OCI-LY3 (cell line): ENCODE measurements at regions not wholly inside any gene's neighbourhood (a gene's known extent, or its start where the extent isn't known, plus 50 kb on each side); places are given as distances from the start of the nearest gene placed in this dataset.

Source experiments
- H2AFZ ChIP-seq: fragments of 200-600, 300-600 bp; shearing (Covaris generic); 2 replicates; pipeline ENCODE4 v1.6.0; 2014; ENCODE audit warnings: antibody characterized with exemption, low read depth, low read length
- H3K27ac ChIP-seq: fragments of 200-600, 300-600 bp; sonication (generic); 2 replicates; pipeline ENCODE4 v1.5.1; 2014; ENCODE audit warnings: mild to moderate bottlenecking, low read length, moderate library complexity, mixed read lengths
- H3K27me3 ChIP-seq: fragments of 200-600, 300-600 bp; sonication (generic); 2 replicates; pipeline ENCODE4 v1.6.1; 2014; ENCODE audit warnings: low read depth, low read length, mixed read lengths
- H3K36me3 ChIP-seq: fragments of 200-600, 300-600 bp; sonication (generic); replicated peaks from 2 replicates; pipeline ENCODE3; 2014; ENCODE audit warnings: low read depth, low read length, mixed read lengths
- H3K4me1 ChIP-seq: fragments of 300-600, 200-600 bp; sonication (generic); 2 replicates; pipeline ENCODE4 v1.6.1; 2014; ENCODE audit warnings: low read length, mixed read lengths
- H3K4me2 ChIP-seq: fragments of 200-600, 300-600 bp; sonication (generic); 2 replicates; pipeline ENCODE4 v1.6.1; 2014; ENCODE audit warnings: low read length, mixed read lengths
- H3K4me3 ChIP-seq: fragments of 300-600, 200-600 bp; sonication (generic); 2 replicates; pipeline ENCODE4 v1.5.1; 2014; ENCODE audit warnings: antibody characterized with exemption, mild to moderate bottlenecking, low read length, moderate library complexity
- H3K79me2 ChIP-seq: fragments of 300-600, 200-600 bp; shearing (Covaris generic); 2 replicates; pipeline ENCODE4 v1.6.1; 2014; ENCODE audit warnings: mild to moderate bottlenecking, low read length, mixed read lengths
- H3K9ac ChIP-seq: fragments of 300-600, 200-600 bp; shearing (Covaris generic); 2 replicates; pipeline ENCODE4 v1.6.0; 2014; ENCODE audit warnings: mild to moderate bottlenecking, low read length, moderate library complexity
- H3K9me3 ChIP-seq: fragments of 200-600, 300-600 bp; shearing (Covaris generic); 2 replicates; pipeline ENCODE4 v1.6.1; 2014; ENCODE audit warnings: low read length, mixed read lengths; ENCODE audit not compliant: insufficient read depth
- H4K20me1 ChIP-seq: fragments of 200-600, 300-600 bp; sonication (generic); 2 replicates; pipeline ENCODE4 v1.6.1; 2016; ENCODE audit warnings: low read length, mixed read lengths; ENCODE audit not compliant: insufficient read depth
- CTCF ChIP-seq: fragments of 200-600, 300-600 bp; sonication (generic); IDR thresholded peaks from 2 replicates; pipeline ENCODE4 v1.5.1; 2014; ENCODE audit warnings: antibody characterized with exemption, low read length, low read depth
- EZH2phosphoT487 ChIP-seq: fragments of 200-600 bp; shearing (Covaris generic); IDR thresholded peaks from 2 replicates; pipeline ENCODE4 v1.6.1; 2018; ENCODE audit warnings: antibody characterized with exemption, mixed run types, low read depth

- no peaks in the 10 kb centered on the region for H3K79me2 ChIP-seq
- no peak overlapping the region for H3K9ac ChIP-seq
- no peak overlapping the region for H3K27ac ChIP-seq
- TF ChIP-seq CTCF = no peak
- TF ChIP-seq EZH2phosphoT487 = no peak
- H3K36me3 ChIP-seq = no peaks in the 10 kb centered on the region
- H4K20me1 ChIP-seq = no peaks in the 10 kb centered on the region
- H2AFZ ChIP-seq = no peak overlapping the region
- H3K4me3 ChIP-seq = no peak overlapping the region
- H3K9me3 ChIP-seq = no peaks in the 10 kb centered on the region
- no peak overlapping the region for H3K4me2 ChIP-seq
- no peaks in the 10 kb centered on the region for H3K4me1 ChIP-seq
- peaks cover 34% of the 10 kb centered on the region for H3K27me3 ChIP-seq
Measured at GRCh38 chr15:101543026-101543390, 53.5 kb upstream of the PCSK6 start.

GRCh38 chr15:101542306-101543025 is 53.0 kb upstream of the PCSK6 start:
- H3K27me3 ChIP-seq = peaks cover 37% of the 10 kb centered on the region
- H4K20me1 ChIP-seq = no peaks in the 10 kb centered on the region
- H3K36me3 ChIP-seq = no peaks in the 10 kb centered on the region
- TF ChIP-seq CTCF = no peak
- TF ChIP-seq EZH2phosphoT487 = no peak
- no peaks in the 10 kb centered on the region for H3K4me1 ChIP-seq
- H3K79me2 ChIP-seq = no peaks in the 10 kb centered on the region
- H3K9me3 ChIP-seq = no peaks in the 10 kb centered on the region
- no peak overlapping the region for H3K4me3 ChIP-seq
- no peak overlapping the region for H3K4me2 ChIP-seq
- no peak overlapping the region for H3K27ac ChIP-seq
- H2AFZ ChIP-seq = no peak overlapping the region
- H3K9ac ChIP-seq = no peak overlapping the region

- no peaks in the 10 kb centered on the region for H4K20me1 ChIP-seq
- no peak overlapping the region for H3K4me2 ChIP-seq
- no peak overlapping the region for H2AFZ ChIP-seq
- TF ChIP-seq EZH2phosphoT487 (no peak), CTCF (no peak)
- H3K4me1 ChIP-seq = no peaks in the 10 kb centered on the region
- H3K27me3 ChIP-seq = peaks cover 37% of the 10 kb centered on the region
- no peak overlapping the region for H3K27ac ChIP-seq
- no peak overlapping the region for H3K9ac ChIP-seq
- no peaks in the 10 kb centered on the region for H3K79me2 ChIP-seq
- no peaks in the 10 kb centered on the region for H3K9me3 ChIP-seq
- no peaks in the 10 kb centered on the region for H3K36me3 ChIP-seq
- H3K4me3 ChIP-seq = no peak overlapping the region
Measured at GRCh38 chr15:101541501-101542292, 52.2 kb upstream of the PCSK6 start.

GRCh38 chr15:101540480-101541239 is 51.2 kb upstream of the PCSK6 start:
- no peak overlapping the region for H3K9ac ChIP-seq
- no peak overlapping the region for H3K4me3 ChIP-seq
- H3K79me2 ChIP-seq = no peaks in the 10 kb centered on the region
- no peak overlapping the region for H3K4me2 ChIP-seq
- H4K20me1 ChIP-seq = no peaks in the 10 kb centered on the region
- H3K9me3 ChIP-seq = no peaks in the 10 kb centered on the region
- no peaks in the 10 kb centered on the region for H3K36me3 ChIP-seq
- H3K27me3 ChIP-seq = peaks cover 28% of the 10 kb centered on the region
- TF ChIP-seq CTCF (no peak), EZH2phosphoT487 (no peak)
- no peak overlapping the region for H3K27ac ChIP-seq
- no peak overlapping the region for H2AFZ ChIP-seq
- no peaks in the 10 kb centered on the region for H3K4me1 ChIP-seq
